Mammary epithelial cell (primary cell): ENCODE measurements at regions not wholly inside any gene's neighbourhood (a gene's known extent, or its start where the extent isn't known, plus 50 kb on each side); places are given as distances from the start of the nearest gene placed in this dataset.

Experiments
- EZH2 ChIP-seq: IDR thresholded peaks from 2 replicates; pipeline ENCODE4 v1.6.1; 2012; ENCODE audit warnings: low read length, inconsistent platforms, borderline replicate concordance
- TF ChIP-seq, protein P1 (sequence below), 2 donors: IDR thresholded peaks in 1 of 2; conservative IDR thresholded peaks in 1 of 2; 2 replicates each; pipeline ENCODE4 v1.5.1; 2011 to 2012; ENCODE audit warnings: inconsistent platforms in 2 of 2, low read length in 2 of 2, mild to moderate bottlenecking in 2 of 2, control low read depth in 1 of 2, low read depth in 1 of 2; ENCODE audit not compliant: insufficient read depth in 1 of 2; ENCODE audit errors: extremely low read depth in 1 of 2

DNA sequence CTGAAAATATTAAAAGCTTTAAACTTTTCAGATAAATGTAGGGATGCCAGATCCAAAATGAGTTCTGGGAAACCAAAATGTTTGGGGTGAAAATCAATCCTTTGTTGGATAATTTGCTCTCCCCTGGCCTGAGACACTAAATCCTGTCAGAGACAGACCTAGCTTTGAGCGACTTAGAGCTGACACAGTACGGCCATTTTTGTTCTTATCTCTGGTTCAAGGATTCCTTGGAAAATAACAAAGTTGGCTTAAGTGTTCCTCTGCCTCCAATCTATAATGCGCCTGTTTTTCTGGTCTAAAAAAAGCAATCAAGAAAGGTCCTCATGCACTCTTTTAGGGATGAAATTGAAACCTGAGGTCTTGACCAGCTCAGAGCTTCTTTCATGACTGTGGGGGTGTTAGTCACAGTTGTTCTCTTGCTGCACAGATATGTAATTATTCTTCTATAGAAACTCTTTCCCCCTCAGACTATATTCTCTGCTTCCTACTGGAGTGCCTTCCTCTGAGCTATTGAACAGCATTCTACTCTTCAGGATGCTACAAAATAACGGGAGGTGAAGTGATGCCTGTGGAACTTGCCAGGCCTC lies 52.3 kb upstream of the EGLN3 start:
- TF ChIP-seq, protein P1, sequence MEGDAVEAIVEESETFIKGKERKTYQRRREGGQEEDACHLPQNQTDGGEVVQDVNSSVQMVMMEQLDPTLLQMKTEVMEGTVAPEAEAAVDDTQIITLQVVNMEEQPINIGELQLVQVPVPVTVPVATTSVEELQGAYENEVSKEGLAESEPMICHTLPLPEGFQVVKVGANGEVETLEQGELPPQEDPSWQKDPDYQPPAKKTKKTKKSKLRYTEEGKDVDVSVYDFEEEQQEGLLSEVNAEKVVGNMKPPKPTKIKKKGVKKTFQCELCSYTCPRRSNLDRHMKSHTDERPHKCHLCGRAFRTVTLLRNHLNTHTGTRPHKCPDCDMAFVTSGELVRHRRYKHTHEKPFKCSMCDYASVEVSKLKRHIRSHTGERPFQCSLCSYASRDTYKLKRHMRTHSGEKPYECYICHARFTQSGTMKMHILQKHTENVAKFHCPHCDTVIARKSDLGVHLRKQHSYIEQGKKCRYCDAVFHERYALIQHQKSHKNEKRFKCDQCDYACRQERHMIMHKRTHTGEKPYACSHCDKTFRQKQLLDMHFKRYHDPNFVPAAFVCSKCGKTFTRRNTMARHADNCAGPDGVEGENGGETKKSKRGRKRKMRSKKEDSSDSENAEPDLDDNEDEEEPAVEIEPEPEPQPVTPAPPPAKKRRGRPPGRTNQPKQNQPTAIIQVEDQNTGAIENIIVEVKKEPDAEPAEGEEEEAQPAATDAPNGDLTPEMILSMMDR (conservative IDR thresholded peaks at IDR 0.05 in 1 of 2, IDR thresholded peaks at IDR 0.05 in 1 of 2; ENCODE audit: extremely low read depth in 1 of 2, insufficient read depth in 1 of 2, low read depth in 1 of 2, low read length in 2 of 2), result no peak
- TF ChIP-seq EZH2, result no peak
